ENCODE measurements at regions not wholly inside any gene's neighbourhood (a gene's known extent, or its start where the extent isn't known, plus 50 kb on each side); places are given as distances from the start of the nearest gene placed in this dataset.

DNA sequence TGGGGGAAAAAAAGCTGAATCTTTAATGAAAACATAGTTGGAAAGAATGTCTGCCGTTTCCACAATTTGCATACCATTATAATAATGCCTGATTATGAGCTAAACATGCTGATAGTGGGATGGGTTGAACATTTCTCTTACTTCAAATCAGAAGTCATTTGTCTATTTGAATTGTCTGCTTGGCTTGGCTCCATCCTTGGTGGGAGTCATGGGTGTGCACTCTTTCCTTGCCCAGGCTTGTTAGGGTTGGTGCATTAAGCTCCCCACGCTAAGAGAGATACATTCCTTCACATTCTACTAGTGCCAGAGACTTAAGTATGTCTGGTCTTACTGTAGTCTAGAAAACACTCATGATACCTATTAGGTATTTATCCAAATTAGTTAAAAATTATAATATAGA lies 121.4 kb upstream of the RARB start:
- WGBS, 2 experiments (ENCODE audit: extremely low coverage in 2 of 2, insufficient read length in 1 of 2), result no CpG with 5 or more reads among the region's 2 CpGs
- Histone ChIP-seq H3K27me3 (ENCODE audit: control insufficient read depth, insufficient read depth, low read length) (no peaks in the 10 kb centered on the region), H2AFZ (replicated peaks; ENCODE audit: low read length, poor library complexity) (no peak overlapping the region), H4K20me1 (ENCODE audit: insufficient read depth, low read length) (no peaks in the 10 kb centered on the region), H4K91ac (ENCODE audit: insufficient read depth, low read depth, low read length) (no peak overlapping the region), H3K9me1 (ENCODE audit: insufficient read depth, low read length) (no peaks in the 10 kb centered on the region), H2AK9ac (replicated peaks; ENCODE audit: low read depth, low read length, poor library complexity) (no peak overlapping the region), H3K56ac (ENCODE audit: extremely low read depth, insufficient read depth, low read length) (no peak overlapping the region), H3K9me3 (ENCODE audit: control insufficient read depth, insufficient read depth, low read length) (peaks cover 6% of the 10 kb centered on the region), H4K5ac (ENCODE audit: low read depth, low read length) (no peak overlapping the region), H2AK5ac (ENCODE audit: low read depth, low read length) (no peak overlapping the region), H2BK5ac (ENCODE audit: low read depth, low read length, poor library complexity, severe bottlenecking) (no peak overlapping the region), H3K23ac (ENCODE audit: low read depth, low read length) (no peak overlapping the region), H3K4me2 (ENCODE audit: low read depth, low read length) (no peak overlapping the region), H3K4me3 (ENCODE audit: insufficient read depth, low read depth, low read length) (no peak overlapping the region), H4K8ac (ENCODE audit: low read depth in 2 of 2, low read length in 2 of 2) (no peak overlapping the region), H3K9ac (ENCODE audit: low read depth, low read length) (no peak overlapping the region), H3K4me1 (ENCODE audit: control insufficient read depth, insufficient read depth, low read length) (no peaks in the 10 kb centered on the region), H3K79me1 (ENCODE audit: low read depth in 1 of 2, low read length in 2 of 2) (no peaks in the 10 kb centered on the region), H3K4ac (ENCODE audit: low read depth, low read length) (no peak overlapping the region), H2BK120ac (ENCODE audit: low read depth, low read length) (no peak overlapping the region), H3K27ac (ENCODE audit: insufficient read depth, low read length) (no peak overlapping the region), H3K18ac (ENCODE audit: low read depth, low read length) (no peak overlapping the region), H3K14ac (replicated peaks; ENCODE audit: low read depth, low read length) (no peak overlapping the region), H2BK15ac (ENCODE audit: low read depth, low read length) (no peak overlapping the region), H3K36me3 (ENCODE audit: control insufficient read depth, insufficient read depth, low read length) (no peaks in the 10 kb centered on the region), H2BK20ac (ENCODE audit: low read depth, low read length) (no peak overlapping the region)
- DNase-seq (no peak), ATAC-seq (ENCODE audit: low read depth) (no peak)
- intact Hi-C loops (cut with micrococcal nuclease), result no loop called here
- dilution Hi-C loops (cut with HindIII; ENCODE audit: low sequenced_read_pairs, unreplicated experiment), result no loop called here
- ChIA-PET POLR2A (ENCODE audit: unreplicated experiment) (no interaction called here), CTCF (interaction anchor here (0.7 kb wide), 1 partner anchor 1712 kb away, joined by 4 read pairs; no protein-coding TSS in a partner anchor)
- in situ Hi-C loops (cut with MboI; ENCODE audit: low sequenced_read_pairs), result no loop called here
- no peak for TF ChIP-seq CHD1 (IDR thresholded peaks at IDR 0.05; ENCODE audit: low read depth, low read length)
- TF ChIP-seq, protein P1, sequence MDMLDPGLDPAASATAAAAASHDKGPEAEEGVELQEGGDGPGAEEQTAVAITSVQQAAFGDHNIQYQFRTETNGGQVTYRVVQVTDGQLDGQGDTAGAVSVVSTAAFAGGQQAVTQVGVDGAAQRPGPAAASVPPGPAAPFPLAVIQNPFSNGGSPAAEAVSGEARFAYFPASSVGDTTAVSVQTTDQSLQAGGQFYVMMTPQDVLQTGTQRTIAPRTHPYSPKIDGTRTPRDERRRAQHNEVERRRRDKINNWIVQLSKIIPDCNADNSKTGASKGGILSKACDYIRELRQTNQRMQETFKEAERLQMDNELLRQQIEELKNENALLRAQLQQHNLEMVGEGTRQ (IDR thresholded peaks at IDR 0.05; ENCODE audit: low read depth, low read length), result no peak
- no peak for TF ChIP-seq CEBPB (IDR thresholded peaks at IDR 0.05; ENCODE audit: low read depth, low read length)
- TF ChIP-seq SMC3 (IDR thresholded peaks at IDR 0.05; ENCODE audit: low read depth, low read length), result no peak
- BruUV-seq (replicated peaks), result no TSS peak
